GM13977 (cell line): ENCODE measurements at regions not wholly inside any gene's neighbourhood (a gene's known extent, or its start where the extent isn't known, plus 50 kb on each side); places are given as distances from the start of the nearest gene placed in this dataset.

Source experiments
- DNase-seq: peaks from one replicate; pipeline ENCODE4 v3.0.0; 2012; ENCODE audit warnings: low spot score
- CTCF ChIP-seq: IDR thresholded peaks from 2 replicates; pipeline ENCODE4 v1.5.1; 2012; ENCODE audit warnings: mild to moderate bottlenecking, control low read depth; ENCODE audit not compliant: insufficient read depth; ENCODE audit errors: extremely low read depth, missing control alignments
- in situ Hi-C: fragments of 300-500 bp; cut with MboI; formaldehyde crosslinking; loops from one replicate; pipeline ENCODE4 v1.12.0; 2022; ENCODE audit warnings: low sequenced_read_pairs, low pct_unique_long_range_greater_than_20kb, mixed read lengths, inconsistent platforms; ENCODE audit not compliant: unreplicated experiment

- no peak for DNase-seq
- no peak for TF ChIP-seq CTCF
- in situ Hi-C loops = no loop called here
Observed at GRCh38 chr5:4804691-4805360, 335.3 kb upstream of the ADAMTS16 start.

- in situ Hi-C loops = no loop called here
- TF ChIP-seq CTCF = no peak
- no peak for DNase-seq
Observed at GRCh38 chr5:4815002-4815401, 325.1 kb upstream of the ADAMTS16 start.

GRCh38 chr5:4817767-4818166 lies 322.4 kb upstream of the ADAMTS16 start:
- TF ChIP-seq CTCF = no peak
- no peak for DNase-seq
- in situ Hi-C loops = no loop called here

- no peak for DNase-seq
- TF ChIP-seq CTCF = no peak
- in situ Hi-C loops = no loop called here
Observed at GRCh38 chr5:4831325-4831724, 308.8 kb upstream of the ADAMTS16 start.

GRCh38 chr5:4832471-4832870 lies 307.7 kb upstream of the ADAMTS16 start:
- DNase-seq = no peak
- in situ Hi-C loops = no loop called here
- no peak for TF ChIP-seq CTCF

GRCh38 chr5:4833104-4833738 lies 306.9 kb upstream of the ADAMTS16 start:
- TF ChIP-seq CTCF = no peak
- in situ Hi-C loops = no loop called here
- no peak for DNase-seq
